ENCODE measurements at regions not wholly inside any gene's neighbourhood (a gene's known extent, or its start where the extent isn't known, plus 50 kb on each side); places are given as distances from the start of the nearest gene placed in this dataset.

DNA sequence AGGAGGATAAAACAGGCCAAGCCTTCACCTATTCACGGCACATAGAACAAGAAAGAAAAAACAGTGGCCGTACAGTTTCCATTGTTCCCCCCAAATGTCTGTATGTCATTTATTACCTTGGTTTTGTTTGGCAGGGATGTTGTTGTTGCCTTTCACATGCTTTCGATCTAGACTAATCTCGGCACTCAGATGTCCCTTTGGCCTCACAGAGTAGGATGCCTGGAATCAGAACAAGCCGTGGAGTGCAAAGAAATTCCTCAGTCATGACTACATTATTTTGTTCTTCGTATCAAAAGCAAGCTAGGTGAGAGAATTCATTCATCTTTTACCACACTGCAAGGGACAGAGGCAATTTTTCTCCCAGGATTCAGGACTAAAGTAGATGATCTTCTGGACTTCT, 106.9 kb downstream of the SMIM20 start:
- peak; percentile 73 for DNase-seq

DNA sequence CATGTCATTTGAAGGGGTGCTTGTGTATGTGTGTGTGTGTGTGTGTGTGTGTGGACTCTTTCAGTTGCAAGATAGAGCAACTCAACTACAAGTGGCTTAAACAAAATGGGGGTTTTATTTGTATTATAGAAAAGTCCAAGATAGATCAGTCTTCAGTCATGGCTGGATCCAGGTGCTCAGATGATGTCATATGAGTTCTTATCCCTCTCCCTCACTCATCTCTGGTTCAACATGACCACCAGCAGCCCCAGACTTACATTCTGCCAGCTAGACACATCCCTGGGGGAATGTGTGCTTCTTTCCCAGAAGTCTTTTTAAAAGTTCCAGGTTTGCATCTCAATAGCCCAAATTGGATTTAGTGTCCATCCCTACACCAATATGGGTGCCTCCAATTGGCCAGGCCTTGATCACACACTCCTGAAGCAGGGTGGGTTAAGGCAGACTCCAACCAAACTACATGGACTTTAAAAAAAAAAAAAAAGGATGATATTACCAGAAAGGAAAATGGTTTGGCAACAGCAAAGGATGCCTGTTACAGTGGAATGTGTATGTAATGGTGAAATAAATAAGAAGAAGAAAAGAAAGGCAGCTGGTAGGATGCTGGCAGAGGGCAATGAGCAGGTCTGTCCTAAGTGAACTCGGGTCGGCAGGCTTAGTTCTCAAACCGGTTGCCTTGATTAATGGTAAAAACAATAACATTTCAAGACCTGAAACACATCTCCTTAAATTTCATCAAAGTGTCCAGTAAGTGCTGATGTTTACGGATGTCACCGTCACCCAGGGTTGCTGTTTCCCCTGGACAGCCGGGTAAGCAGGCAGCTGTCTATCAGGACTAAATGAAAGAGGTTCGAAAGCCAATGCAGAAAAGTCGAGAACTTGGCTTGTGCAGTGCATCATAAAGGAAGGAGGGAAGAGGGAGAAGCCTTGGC, 107.7 kb downstream of the SMIM20 start:
- peak; percentile 20 for DNase-seq

DNA sequence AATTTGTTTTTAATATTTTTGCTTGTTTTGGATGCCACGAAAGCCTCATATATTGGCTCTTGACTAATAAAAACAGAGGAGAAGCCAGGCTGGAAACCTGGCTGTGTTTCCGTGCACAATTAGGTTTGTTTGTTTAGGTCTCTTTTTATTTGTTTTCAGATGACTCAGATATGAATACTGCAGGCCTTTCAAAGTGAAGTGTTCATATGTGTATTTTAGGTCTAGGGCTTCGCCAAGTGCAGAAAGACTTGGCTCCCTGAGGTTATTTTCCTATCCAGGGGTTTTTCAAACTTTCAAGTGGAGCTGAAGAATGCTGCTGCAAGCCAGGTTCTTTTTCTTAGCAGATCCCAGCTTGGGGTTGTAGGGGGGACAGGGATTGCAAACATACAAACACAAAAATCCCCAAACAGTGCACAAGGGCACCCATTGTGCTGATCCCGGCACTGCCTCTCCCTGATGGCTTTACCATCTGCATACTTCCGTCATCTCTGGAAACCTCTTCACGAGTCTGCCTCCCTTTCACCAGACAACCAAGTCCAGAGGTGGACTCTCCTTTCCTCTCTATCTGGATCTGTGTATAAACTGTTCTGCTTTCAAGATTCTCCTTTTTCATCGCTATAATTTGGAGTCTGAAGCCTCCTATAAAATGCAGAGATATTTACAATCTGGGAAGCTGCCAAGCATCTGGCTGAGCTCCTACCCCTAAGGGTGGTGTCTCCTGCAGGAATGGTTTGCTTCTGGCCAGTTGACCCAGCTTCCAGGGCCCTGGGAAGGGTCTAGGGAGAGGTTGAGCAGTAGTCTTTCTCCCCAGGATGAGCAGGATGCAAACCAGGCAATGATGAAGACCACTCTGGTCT, 108.6 kb downstream of the SMIM20 start:
- peak; percentile 67 for DNase-seq

DNA sequence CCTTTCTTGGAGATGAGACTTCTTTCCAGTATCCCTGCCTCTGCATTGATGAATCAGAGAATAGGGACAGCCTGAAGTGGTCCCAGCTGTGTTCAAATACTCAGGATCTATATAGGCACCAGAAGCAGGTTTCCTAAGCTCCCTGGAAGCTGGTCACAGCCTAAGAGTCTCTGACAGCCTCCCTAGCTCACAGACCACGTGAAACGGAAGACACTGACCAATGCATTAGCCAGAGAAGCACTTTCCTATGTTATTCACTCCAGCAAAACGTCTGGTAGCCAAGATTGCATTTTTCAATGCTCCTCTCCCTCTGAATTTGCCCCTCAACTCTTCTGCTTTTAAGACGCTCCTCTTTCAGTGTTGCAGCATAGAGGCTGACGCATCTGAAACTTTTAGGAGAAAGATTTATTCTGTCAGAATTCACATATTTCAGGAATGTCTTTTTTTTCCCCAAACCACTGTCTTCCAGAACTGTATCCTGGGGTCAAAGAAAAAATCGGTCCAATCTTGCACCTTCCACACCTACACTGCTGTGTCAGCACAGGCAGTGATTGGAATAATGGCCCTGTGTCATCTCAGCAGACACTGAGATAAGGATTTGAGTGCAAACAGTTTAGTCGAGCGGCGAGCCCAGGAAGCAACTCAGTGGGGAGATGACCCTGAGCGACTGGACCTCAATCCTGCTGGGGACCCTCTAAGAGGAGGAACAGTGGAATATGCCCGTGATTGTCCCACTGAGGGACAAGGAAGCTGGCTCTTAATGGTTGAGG, 109.4 kb downstream of the SMIM20 start:
- DNase-seq: peak; percentile 18

DNA sequence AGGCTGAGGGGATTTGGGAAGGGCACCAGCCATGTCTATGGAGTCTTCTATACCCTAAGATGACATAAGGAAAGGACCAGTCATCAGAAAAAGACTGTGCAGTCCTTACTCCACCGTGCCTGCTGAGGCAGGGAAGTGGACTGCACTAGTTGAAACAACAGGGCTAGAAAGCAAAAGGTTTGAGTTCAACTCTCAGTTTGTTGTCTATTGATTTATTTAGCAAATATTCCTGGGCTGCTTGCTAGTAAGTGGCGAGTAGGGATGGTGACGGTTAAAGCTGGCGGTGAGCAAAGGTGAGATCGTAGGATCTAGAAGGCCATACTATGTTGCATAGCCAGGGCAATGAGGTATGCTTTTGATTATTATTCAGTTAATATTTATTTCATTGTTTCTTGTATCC, 110.1 kb downstream of the SMIM20 start:
- DNase-seq: no peak

DNA sequence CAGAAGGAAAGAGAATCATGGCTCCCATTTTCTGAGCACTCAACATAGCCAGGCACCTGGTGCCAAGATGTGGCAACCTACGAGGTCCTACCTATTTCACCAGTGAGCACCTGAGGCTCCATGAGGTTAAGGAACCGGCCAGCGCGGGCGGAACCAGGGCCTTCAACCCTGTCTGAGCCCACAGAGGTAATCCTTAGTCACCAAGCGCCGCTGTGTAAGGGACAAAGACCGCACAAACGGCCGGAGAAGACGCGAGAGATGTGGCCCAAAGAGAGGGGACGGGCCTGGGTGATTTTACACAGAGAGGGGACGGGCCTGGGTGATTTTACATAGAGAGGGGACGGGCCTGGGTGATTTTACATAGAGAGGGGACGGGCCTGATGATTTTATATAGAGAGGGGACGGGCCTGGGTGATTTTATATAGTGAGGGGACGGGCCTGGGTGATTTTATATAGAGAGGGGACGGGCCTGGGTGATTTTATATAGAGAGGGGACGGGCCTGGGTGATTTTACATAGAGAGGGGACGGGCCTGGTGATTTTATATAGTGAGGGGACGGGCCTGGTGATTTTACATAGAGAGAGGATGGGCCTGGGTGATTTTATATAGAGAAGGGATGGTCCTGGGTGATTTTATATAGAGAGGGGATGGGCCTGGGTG, 114.2 kb downstream of the SMIM20 start:
- no peak for DNase-seq

DNA sequence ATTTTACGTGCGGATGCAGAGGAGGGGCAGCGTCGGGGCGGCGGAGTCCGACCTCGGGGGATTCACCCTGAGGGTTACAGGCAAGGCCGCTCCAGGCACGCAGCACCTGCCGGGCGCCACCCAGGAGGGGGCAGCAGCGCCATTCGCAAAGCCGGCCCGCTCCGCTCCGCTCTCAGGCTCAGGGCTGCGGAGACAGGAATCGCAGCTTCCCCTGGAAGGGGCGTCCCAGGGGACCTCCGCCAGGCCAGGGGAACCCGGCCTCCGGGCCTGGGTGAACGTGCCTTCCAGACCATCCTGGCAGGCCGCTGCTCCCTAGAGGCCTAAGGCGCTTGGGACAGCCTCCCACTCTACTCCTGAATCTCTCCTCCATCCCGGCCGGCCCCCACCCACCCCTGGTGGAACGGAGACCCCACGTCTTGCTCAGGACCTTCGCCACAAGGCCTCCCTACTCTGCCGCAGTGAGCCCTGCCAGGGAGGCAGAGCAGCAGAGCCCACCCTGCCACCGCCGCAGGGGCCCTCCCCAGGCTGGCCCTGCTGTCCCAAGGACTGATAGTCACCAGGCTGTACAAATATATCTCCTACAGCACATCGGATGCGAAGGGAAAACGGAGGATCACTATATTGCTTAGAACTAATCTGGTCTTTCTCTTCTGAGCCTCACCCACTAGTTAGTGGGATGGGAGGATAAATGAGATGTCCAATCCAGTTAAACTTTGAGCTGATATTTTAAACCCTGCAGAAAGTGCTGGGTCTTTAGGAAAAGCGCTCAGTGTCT, 115.0 kb downstream of the SMIM20 start:
- peak; percentile 44 for DNase-seq

DNA sequence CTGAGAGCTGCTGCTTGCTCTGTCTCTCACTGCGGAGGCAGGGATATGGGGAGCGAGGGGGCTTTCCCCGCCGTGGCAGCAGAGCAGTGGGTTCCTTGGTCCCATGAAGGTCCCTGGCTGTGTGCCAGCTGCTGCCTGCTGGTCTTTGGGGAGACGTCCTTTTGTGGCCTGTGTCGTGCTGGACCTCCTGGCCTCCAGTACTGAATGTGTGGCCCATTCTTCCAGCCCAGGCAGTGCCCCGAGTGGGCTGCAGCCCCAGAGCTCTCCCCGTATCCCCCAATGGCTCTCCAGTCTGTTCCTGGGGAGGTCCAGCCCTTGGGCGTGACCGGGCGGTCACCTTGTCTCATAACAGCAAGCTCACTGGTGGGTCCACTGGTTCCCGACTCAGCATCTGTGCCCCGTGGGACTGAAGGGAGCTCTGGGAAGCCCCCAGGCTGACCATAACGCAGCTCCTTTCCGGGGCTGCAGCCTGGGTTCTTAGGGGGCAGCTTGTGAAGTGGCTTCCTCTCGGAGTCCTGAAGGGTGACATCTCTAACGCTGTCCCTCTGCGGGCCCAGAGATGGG, 115.6 kb downstream of the SMIM20 start:
- no peak for DNase-seq

DNA sequence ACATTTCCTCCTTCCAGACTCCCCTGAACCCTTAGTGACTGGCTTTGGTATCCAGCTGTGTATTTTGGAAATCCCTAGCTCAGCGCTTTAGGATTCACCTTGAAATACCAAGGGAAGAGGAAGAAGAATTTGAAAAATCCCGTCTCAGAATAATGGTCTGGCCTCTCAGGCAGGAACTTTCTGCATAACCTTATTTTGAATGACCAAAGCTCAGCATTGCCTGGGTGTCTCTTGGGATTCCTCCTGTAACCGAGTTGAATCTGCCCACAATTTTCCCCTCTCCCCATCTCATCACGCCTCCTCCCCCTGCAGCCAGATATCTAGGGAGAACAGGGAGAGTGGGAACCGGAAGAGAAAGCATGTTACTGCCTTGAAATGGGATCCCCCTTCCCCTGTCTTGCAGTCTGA, 116.2 kb downstream of the SMIM20 start:
- no peak for DNase-seq

DNA sequence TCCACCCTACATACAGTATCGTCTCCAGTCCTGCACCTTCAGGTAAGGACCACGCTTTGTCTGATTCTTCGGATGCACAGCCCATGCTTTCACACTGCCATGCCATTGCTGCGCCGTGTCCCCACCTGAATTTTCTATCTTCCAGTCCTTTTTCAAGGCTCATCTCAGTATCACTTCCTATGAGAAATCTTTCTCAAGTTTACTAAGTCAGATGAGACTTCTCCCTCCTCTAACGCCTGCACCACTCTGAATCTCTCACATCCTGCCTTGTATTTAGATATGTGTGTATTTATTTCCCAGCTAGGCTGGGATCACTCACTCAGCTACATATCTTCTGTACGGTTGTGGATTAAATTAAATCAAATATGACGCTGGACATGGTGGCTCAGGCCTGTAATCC, 116.8 kb downstream of the SMIM20 start:
- DNase-seq: no peak

DNA sequence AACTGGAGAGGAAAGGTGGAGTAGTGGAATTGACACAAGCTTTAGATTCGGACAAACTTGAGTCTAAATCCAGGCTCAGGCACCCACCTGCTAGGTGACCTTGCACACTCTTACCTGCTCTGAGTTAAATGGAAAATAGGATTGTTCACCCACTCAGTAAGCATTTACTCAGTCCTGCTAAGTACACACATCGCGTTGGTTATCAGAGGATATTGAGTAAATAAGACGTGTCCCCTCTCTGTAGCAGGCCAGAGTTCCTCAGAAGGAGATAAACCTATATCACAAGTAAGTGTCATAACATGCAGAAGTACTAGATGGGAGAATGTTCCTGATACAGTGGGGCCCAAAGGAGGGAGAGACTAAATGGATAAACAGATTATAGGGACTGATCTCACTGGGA, 117.7 kb downstream of the SMIM20 start:
- no peak for DNase-seq

DNA sequence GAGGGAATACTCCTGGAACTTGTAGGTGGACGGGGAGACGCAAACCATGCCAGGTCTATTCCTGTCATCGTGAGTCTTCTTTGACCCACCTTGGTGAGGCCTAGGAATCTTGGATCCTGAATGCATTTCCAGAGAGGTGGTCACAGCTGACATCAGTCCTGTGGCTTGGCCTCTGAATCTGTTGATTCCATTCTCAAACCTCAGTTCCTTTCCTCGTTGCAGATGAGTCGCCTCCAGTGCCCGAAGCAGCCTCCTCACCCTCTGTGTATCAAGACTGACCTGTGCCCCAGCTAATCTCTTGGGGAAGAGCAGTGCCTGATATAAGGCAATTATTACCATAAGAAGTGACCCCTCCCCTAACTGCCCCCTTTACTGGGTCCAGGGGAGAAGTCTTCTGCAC, 118.1 kb downstream of the SMIM20 start:
- DNase-seq: peak; percentile 72

DNA sequence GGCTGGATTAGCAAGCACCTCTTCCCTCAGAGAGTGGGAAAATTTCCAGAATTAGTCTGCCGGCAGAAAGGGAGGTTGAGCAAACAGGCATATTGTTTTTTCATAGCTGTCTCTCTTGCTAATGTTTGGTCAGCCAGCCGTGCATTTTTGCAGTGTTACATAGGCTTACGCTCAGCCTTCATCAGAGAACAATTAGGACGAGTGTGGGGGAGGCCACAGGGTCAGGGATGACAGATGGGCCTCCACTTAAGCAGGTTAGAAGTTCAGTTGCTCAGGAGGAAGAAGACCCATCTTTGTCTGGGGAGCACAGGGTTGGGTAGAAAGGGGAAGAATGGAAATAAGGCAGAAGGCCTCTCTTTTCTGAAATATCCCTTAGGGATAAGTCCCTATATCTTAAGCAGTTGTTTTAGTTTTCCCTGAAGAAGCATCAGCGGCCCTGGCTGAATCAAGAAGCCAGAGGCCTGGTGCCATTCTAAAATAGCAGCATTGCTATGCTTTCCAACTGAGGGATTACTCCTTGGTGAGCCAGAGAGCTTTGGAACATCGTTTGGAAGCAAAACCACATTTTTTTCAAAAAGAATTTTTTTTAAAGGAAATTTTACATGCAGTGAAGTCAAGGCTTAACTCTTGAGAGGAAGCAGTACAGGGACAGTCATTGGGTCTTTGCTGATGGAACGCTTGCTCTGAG, 118.8 kb downstream of the SMIM20 start:
- DNase-seq: peak; percentile 84

DNA sequence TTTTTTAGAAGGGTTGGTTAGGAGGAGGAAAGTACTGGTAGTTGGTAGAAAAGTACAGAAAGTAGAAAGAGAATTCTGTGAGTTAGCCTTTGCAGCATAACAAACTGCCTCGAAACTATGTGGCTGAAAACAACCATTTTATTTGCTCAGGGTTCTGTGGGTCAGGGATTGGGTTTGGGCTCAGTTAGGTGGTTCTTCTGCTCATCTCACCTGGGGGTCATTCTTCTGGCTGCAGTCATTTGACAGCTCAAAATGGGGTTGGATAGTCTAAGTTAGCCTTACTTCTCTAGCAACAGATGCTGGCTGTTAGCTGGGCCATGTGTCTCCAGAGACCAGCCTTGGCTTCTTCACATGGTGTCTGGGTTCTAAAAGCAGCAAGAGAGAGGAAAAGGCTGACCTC, 119.4 kb downstream of the SMIM20 start:
- DNase-seq: no peak

DNA sequence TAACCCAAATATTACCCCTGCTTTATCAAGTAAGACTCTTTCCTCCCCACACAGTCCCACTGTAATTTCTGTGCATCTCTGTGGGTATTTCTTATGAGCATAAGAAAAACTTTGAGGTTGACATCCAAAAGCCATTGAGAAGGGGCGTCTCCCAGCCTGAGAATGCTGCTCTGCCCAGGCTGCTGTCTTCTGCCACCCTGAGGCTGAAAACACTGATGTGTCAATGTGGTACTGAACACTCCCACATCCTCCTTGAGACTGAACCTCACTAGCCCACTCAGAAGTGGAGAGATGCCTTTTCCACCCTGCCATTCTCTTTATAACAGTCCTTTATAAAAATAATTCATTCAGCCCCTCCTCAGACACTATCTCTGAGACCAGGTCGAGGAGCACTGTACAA, 120.8 kb downstream of the SMIM20 start:
- no peak for DNase-seq

DNA sequence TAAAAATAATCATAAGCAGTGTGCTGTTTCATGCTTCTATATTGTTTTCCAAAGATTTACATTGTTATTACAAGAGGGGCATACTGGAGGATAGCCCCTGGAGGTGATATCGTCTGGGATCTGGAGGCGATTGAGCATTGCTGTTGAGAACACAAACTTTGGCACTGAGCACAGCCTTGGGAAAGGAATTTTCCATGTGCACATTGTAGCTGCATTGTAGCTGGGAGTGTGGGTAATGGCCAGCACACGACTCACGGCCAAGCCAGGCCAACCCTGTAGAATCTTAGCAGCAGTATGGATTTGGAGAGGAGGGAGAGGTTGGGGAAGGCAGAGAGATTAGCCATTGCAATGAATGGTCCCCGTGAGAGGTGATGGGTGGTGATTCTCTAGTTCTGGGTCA, 121.9 kb downstream of the SMIM20 start:
- no peak for DNase-seq

DNA sequence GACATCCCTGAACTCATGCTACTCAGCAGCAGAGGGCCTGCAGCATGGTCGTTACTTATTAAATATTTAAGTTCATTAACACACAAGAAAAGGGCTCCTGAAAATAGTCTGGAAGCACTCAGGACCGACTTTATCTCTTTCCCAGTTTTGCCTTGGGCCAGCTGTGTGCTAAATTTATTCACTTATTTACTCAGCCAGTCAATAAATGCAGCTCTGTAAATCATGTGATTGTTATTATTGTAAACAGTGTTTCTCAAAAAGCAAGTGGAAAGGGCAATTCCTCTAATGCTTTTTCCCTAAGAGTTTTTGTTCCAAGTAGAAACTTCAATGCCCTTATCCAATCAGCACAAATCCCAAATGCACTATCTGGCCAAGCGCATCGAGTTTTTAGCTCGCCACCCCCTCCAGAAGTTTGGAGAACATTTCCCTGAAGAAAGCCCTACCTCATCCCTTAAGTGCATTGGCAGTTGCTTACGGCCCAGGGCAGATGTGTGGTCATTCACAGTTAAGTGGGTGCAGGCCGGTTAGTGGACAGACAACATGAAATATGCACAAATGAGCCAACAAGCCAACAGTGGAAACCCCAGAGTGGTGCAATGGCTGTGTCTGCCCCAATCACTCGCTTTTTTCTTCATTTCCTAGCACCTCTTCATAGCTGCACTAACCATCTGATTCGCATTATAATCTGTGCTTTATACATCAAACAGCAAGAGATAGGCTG, 125.8 kb downstream of the SMIM20 start:
- no peak for DNase-seq

DNA sequence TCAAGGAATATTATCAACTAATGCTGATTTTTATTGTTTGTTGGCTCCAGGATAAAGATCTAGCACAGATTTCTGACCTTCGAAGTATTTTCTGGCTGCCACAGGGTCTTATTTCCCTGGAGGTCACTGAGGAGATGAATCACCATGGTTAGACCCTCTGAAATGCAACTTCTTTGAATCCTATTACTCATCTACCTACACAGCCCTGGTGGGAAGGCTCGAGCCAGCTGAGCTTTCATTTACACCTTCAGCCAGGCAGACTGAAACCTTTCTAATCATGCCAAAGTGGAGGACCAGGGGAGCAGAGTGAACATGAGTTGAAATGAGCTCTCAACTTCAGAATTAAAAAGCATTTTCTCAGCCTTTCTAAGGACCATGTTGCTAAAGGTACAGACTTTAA, 130.5 kb downstream of the SMIM20 start:
- no peak for DNase-seq

DNA sequence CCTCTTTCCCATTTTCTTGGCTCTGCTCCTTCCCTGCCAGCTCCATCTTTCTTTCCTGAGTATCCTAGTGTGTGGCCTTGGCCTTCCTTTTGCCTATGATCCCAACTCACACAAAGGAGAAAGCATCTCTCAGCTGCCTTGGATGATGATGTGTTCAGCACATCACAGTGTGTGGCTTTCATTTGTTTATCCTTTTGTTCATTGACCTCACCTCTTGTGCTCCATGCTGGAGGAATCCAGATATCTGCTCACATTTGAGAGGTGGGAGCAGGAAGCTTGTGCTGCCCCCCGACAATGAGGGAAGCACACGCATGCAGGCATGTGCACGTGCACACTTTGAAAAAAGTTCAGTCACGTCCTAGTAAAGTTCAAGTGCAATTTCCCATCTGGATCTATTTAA, 131.0 kb downstream of the SMIM20 start:
- DNase-seq: no peak

DNA sequence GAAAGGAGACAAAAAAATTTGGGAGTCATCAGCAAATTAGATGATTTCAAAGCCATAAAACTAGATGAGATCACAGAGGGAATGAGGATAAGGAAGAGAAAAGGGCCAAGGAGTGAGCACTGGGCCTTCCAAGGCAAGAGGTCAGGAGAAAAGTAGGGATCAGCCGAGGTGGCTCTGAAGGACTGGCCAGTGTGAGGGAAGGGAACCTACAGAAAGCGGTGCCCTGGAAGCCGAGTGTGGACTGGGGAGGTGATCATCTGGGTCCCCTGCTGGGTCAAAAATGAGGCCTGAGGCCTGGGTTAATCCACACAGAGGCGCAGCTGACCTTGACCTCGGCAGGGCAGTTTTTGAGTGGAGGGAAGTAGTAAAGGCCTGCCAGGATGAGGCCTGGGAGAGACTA, 133.8 kb downstream of the SMIM20 start:
- no peak for DNase-seq
